ENCODE measurements at regions not wholly inside any gene's neighbourhood (a gene's known extent, or its start where the extent isn't known, plus 50 kb on each side); places are given as distances from the start of the nearest gene placed in this dataset.

- Histone ChIP-seq H3K9me3 (no peaks in the 10 kb centered on the region), H3K4me3 (no peak overlapping the region), H3K36me3 (ENCODE audit: low read depth) (no peaks in the 10 kb centered on the region), H3K4me1 (ENCODE audit: low read depth) (no peaks in the 10 kb centered on the region)
- DNase-seq (peak in 1 of 3 donors; percentile 31), ATAC-seq (no peak)
- no peak for TF ChIP-seq CTCF (IDR thresholded peaks at IDR 0.05)
- intact Hi-C loops (cut with DNase I, micrococcal nuclease), result no loop called here
Observed at GRCh38 chr13:80716610-80717081, 375.7 kb upstream of the SPRY2 start.

- ATAC-seq (no peak), DNase-seq (no peak)
- H3K9me3 ChIP-seq, result peaks cover 5% of the 10 kb centered on the region
- TF ChIP-seq CTCF (IDR thresholded peaks at IDR 0.05), result no peak
- no peak overlapping the region for H3K4me3 ChIP-seq
- intact Hi-C loops (cut with DNase I, micrococcal nuclease), result no loop called here
- H3K36me3 ChIP-seq (ENCODE audit: low read depth), result no peaks in the 10 kb centered on the region
- H3K4me1 ChIP-seq (ENCODE audit: low read depth), result no peaks in the 10 kb centered on the region
Observed at GRCh38 chr13:80712026-80712425, 371.1 kb upstream of the SPRY2 start.

- intact Hi-C loops (cut with DNase I, micrococcal nuclease), result no loop called here
- Histone ChIP-seq H3K4me1 (ENCODE audit: low read depth) (no peaks in the 10 kb centered on the region), H3K4me3 (no peak overlapping the region), H3K36me3 (ENCODE audit: low read depth) (no peaks in the 10 kb centered on the region), H3K9me3 (peaks cover 19% of the 10 kb centered on the region)
- no peak for DNase-seq
- no peak for TF ChIP-seq CTCF (IDR thresholded peaks at IDR 0.05)
- ATAC-seq, result no peak
Observed at GRCh38 chr13:80708791-80709190, 367.9 kb upstream of the SPRY2 start.

- Histone ChIP-seq H3K4me3 (no peak overlapping the region), H3K9me3 (peaks cover 19% of the 10 kb centered on the region), H3K4me1 (ENCODE audit: low read depth) (no peaks in the 10 kb centered on the region), H3K36me3 (ENCODE audit: low read depth) (no peaks in the 10 kb centered on the region)
- ATAC-seq (no peak), DNase-seq (no peak)
- no peak for TF ChIP-seq CTCF (IDR thresholded peaks at IDR 0.05)
- intact Hi-C loops (cut with DNase I, micrococcal nuclease), result no loop called here
Observed at GRCh38 chr13:80707000-80707983, 366.4 kb upstream of the SPRY2 start.

- ATAC-seq (no peak), DNase-seq (no peak)
- Histone ChIP-seq H3K4me1 (ENCODE audit: low read depth) (no peaks in the 10 kb centered on the region), H3K4me3 (no peak overlapping the region), H3K36me3 (ENCODE audit: low read depth) (no peaks in the 10 kb centered on the region), H3K9me3 (peaks cover 19% of the 10 kb centered on the region)
- TF ChIP-seq CTCF (IDR thresholded peaks at IDR 0.05), result no peak
- intact Hi-C loops (cut with DNase I, micrococcal nuclease), result no loop called here
Observed at GRCh38 chr13:80706164-80706471, 365.2 kb upstream of the SPRY2 start.

All from mucosa of descending colon (tissue), 3 donors.